HK-2 (cell line): ENCODE measurements at regions not wholly inside any gene's neighbourhood (a gene's known extent, or its start where the extent isn't known, plus 50 kb on each side); places are given as distances from the start of the nearest gene placed in this dataset.

ENCODE experiments used
- DNase-seq: peaks from one replicate; pipeline ENCODE4 v3.0.0-alpha.2; 2018; ENCODE audit not compliant: unreplicated experiment

GRCh38 chr10:128963211-128964099 is 503.6 kb upstream of the MGMT start:
- no peak for DNase-seq

DNA sequence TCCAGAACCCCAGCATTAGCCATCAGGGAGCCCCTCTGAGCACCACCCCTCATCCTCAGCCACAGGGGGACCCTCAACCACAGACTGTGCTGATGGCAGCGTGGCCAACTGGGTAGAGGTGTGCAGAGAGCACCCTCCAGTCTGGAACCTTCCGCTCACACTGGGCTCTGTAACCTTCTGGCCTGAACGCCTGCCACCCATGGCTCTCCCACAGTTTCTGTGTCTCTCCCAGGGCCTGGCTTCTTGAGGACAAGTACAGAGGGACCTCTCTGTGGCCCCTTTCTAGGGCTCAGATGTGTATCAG is 503.0 kb upstream of the MGMT start:
- no peak for DNase-seq

DNA sequence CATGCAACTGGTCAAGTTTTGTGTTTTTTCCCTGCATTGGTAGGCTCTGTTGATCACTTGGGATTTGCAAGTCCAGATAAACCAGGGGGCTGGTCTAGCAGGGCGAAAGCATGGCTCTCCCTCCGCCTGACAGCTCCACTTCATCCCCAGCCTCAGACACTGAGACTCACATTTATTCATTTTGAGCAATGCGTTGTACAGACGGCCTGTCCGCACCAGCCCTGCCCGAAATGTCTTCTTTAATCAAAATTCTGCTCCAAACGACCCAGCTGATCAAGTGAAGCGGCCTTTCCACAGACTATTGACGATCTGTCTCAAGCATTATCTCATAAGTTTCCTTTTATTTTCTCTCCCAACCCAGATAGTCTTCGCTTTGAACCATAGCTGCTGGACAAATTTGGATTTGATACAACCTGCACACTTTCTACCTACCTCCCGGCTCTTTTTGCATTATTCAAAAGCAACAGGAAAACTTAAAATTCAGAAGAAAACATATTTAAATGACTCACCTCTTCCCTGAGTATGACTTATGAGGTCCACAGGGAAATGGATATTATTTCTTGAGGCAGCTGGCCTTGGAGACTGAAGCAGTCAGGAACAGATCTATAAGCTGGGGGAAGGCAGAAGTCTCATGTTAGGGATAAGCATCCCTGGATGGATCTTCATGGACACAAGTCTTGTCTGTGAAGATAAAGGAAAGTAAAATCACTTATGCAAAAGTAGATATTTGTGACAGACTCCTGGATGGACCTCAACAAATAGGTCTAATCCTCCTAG is 498.9 kb upstream of the MGMT start:
- no peak for DNase-seq

GRCh38 chr10:128969551-128969950 is 497.5 kb upstream of the MGMT start:
- DNase-seq = no peak

- DNase-seq = no peak
Measured at GRCh38 chr10:128971374-128972035, 495.5 kb upstream of the MGMT start.

DNA sequence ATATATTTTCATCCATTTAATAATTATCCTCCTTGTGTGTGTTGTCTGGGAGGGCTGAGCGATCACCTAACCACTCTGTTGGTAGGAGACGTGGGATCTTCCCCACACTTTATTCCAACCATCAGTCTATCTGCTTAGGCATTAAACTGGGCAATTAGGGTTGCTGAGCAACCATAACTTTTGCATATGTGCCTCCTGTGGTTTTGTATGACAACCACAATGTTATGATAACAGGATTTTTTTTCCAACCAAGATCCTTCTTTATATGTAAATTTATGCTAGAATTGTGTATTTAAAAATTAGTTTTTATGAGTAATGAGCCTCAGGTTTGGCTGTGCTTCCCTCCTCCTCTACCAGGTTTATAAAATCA is 495.0 kb upstream of the MGMT start:
- no peak for DNase-seq

DNA sequence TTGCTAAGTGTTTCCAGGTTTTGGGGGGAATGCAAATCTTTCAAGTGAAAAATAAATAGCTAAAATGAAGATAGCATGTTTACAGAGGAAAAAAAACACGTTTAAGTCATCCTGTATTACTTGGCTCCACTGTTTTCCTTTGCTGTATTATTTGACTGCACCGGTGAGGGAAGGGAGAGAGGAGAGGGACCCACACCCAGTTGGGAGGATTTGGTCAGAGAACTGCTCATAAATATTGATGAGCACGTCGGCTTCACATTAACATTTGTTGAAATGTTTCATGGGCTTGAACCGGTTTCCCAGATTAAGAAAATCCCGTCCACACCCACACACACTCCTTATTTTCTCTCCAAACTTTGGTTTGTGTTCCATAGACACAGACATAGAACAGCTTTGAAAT is 493.8 kb upstream of the MGMT start:
- DNase-seq = no peak

- no peak for DNase-seq
Measured at GRCh38 chr10:128976856-128977255, 490.2 kb upstream of the MGMT start.

DNA sequence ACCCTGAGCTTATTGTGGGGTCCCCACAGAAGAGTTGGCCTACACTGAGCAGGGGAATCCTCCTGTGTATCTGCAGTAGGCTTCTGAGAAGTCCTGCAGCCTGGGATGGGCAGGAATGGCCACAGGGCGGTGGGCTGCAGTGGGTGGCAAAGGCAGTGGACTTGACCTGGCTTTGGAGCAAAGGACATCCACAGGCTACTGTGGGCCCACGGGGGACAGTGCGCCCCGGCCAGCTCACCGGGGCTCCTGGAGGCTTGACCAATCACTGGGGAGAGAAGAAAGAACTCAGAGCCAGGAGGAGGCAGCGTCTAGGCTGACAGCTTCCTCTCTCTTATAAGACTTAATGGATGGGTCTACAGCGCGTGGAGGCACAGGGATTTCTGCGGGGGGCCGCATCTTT is 488.8 kb upstream of the MGMT start:
- DNase-seq = no peak

DNA sequence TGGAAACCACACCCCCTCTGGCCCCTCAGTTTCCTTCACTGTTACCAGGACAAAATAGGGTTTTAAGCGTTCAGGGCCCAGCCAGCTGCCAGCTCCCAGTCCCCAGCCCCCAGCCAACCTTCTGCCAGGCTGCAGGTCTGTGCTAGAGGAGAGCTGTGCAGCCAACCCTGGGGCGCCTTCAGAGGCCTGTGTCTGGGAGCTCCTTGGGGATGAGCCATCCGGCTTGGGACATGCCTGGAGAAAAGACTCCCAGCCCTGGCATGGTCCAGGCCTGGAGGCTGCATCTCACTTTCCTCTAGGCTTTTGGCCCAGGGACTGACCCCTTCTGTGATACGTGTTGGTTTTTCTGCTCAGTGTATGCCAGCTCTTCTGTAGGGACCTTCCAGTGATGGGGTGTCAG is 487.6 kb upstream of the MGMT start:
- DNase-seq = no peak

DNA sequence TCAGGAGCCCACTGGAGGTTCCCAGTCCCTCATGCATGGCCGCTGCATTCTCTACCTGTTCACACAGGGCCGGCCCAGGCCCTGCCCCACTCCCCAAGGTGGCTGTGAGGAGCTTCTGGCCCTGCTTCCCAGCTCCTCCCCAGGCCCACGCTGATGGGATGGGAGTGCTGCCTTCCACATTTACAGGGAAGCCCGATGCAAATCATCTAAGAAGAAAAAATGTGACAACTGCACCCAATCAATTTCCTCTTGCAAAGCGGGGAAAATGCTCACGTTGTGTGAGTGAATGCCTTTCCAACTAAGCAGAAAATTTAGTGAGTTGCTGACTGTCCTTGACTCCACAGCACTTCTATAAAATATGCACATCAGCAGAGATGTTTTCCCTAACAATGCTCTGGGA is 485.8 kb upstream of the MGMT start:
- DNase-seq = no peak

DNA sequence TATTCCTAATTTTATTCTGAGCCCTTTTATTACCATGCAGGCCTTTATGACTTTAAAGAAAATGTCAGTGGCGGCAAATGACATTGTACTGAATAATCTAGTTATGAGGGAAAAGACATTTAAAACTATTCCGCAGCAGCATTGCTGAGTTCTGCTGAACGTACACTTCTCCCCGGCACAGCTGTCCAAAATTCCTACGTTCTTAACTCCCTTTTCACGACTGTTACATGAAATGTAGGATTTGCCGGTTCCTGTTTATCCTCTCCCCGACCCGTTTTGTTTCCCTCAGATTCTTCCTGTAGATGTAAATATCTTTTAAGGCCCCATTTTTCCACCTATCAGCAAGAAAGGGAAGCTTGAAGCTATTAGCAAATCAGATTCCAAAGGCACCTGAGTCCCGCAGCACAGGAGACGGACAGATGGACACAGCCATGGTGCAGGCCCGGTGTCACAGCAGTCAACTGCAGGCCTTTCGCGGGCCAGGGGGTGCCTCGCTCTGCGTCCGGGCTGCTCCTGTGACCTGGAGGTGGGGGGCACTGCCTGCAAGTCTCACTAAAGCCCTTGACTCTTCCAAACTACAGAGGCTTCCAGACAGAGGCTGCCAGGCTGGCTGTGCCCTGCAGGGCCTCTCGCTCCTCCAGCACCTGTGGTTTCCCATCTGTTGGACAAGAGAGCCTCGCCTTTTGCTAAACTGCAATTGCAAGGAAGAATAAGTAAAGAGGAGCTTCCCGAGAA is 485.0 kb upstream of the MGMT start:
- no peak for DNase-seq

DNA sequence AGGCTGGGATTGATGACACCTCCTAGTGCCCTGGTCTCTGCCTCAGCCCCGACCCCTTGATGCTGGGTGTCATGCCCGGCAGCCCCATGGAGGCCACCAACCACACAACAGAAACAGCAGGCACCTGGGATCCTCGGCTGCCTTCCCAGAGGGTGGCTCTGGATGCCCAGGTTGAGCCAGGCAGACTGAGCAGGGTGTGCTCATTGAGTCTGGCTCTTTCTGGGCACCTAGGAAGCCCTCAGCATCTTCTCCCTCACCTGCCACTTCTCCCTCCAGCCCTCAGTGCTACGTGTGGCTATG is 484.5 kb upstream of the MGMT start:
- DNase-seq = no peak

DNA sequence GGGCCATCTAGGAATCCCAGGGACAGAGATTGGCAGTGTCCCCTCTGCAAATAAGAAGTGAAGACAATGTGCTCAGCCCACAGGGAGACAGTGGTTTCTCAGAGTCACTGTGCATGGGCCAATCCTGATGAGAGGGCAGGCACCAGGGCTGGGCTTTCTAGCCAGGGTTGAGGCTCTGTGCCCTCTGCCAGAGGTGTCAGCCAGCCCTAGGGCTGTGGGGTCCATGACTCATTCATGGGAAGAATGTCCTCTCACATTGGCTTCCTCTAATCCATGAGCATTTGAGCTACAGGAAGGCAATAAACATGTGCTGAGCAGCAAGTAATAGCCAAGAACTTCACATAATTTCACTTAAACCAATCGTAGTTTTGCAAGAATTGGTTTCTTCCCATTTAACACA is 482.0 kb upstream of the MGMT start:
- DNase-seq = no peak

- no peak for DNase-seq
Measured at GRCh38 chr10:128990986-128991385, 476.1 kb upstream of the MGMT start.

GRCh38 chr10:128992770-128993169 is 474.3 kb upstream of the MGMT start:
- no peak for DNase-seq

DNA sequence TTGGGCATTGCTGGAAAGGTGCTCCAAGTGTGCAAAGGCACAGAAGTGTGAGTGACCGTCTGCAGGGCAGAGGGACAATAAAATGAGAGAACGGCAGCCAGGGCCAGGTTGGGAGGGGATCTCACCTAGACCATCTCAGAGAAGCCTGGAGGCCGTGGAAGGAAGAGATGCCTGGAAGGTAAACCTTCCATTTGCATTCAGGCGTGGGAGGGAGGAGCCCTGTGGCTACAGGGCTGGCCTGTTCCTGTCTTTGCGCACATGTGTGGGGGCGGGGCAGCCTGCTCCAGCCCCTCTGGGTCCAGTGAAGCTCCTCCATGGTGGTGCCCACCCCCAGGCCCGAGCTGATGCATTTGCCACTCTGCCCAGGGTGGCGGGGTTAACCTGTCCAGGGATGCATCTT is 473.6 kb upstream of the MGMT start:
- no peak for DNase-seq

GRCh38 chr10:128993911-128994538 is 473.0 kb upstream of the MGMT start:
- no peak for DNase-seq

DNA sequence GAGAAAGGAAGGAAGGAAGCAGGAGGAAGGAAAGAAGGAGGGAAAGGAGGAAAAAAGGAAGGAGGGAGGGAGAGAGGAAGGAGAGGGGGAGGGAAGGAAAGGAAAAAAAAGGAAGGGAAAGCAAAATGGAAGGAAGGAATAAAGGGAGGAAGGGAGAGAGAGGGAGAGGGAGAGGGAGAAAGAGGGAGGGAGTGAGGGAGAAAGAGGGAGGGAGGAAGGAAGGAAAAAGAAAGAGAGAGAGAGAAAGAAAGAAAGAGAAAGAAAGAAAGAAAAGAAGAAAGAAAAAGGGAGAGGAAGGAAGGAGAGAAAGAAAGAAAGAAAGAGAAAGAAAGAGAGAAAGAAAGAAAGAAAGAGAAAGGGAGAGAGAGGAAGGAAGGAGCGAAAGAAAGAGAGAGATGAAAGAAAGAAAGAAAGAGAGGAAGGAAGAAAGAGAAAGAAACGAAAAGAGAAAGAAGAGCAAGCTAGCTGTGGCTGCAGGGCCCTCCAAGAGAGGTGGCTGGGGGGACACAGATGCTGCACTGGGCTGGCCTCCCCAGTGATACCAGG is 472.4 kb upstream of the MGMT start:
- no peak for DNase-seq

- DNase-seq = no peak
Measured at GRCh38 chr10:128995676-128996075, 471.4 kb upstream of the MGMT start.

- no peak for DNase-seq
Measured at GRCh38 chr10:128996092-128996491, 470.9 kb upstream of the MGMT start.
